NCI-H146 (cell line): ENCODE measurements at regions not wholly inside any gene's neighbourhood (a gene's known extent, or its start where the extent isn't known, plus 50 kb on each side); places are given as distances from the start of the nearest gene placed in this dataset.
A peak's percentile ranks its signal among the peaks of the same experiment; 100 is the strongest.

ENCODE experiments used
- DNase-seq: peaks from one replicate; lab custom pipeline; 2025; lab: John Stamatoyannopoulos, UW

DNA sequence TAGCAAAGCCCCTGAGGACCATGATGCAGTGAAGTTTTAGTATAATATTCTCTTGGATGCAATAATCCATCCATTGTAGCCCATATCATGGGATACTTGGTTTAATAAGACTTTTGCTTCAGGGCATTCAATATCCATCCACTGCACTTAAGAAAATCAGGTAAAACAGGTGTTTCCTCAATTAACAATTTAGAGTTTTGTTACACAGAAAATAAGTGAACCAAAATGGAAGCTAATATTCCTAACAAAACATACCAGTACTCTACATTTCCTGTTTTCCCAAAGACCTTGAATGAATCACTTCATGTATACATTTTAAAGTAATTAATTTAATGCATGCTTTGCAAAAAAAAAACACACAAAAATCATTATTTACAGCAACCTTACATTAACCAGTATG lies 305.6 kb downstream of the NR2F1-AS1 start:
- DNase-seq: no peak

- DNase-seq: no peak
These were observed 306.7 kb downstream of the NR2F1-AS1 start for GRCh38 chr5:93274291-93274690.

- DNase-seq: no peak
These were observed 307.8 kb downstream of the NR2F1-AS1 start for GRCh38 chr5:93273176-93273575.

- DNase-seq: no peak
These were observed 308.9 kb downstream of the NR2F1-AS1 start for GRCh38 chr5:93272108-93272507.

DNA sequence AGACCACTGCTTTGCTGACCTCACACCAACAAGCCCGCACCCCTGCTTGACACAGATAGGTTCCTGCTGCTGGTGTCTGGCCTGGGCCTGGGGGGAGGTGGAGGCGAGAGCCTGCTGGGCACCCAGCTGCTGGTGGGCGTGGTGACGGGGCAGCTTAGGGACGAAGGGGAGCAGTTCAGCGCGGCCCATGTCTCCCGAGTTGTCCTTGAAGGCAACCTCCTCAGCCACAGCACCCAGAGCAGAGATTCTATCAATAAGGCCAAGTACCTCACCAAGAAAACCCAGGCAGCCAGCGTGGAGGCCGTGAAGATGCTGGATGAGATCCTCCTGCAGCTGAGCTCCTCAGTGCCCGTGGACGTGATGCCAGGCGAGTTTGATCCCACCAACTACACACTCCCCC lies 313.3 kb downstream of the NR2F1-AS1 start:
- DNase-seq: no peak

- no peak for DNase-seq
These were observed 313.7 kb downstream of the NR2F1-AS1 start for GRCh38 chr5:93267276-93267675.

DNA sequence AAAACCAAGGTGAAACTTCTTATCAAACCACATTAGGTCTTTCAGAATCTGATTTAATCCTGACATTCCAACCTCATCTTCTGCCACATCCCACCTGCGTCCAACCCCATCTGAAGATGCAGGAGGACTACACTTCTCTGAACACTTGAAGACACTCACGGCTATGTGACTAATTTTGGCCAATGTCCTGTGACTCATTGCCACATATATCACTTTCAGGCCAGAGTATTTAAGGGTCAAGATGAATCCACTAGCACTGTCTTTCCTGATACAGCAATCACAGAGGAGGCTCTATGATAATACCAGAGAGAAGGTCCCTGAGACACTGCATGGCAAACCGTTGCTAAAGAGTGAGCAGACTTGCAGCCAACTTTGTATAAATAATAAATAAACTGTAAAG lies 323.4 kb downstream of the NR2F1-AS1 start:
- no peak for DNase-seq

- no peak for DNase-seq
These were observed 325.2 kb downstream of the NR2F1-AS1 start for GRCh38 chr5:93255796-93256195.

DNA sequence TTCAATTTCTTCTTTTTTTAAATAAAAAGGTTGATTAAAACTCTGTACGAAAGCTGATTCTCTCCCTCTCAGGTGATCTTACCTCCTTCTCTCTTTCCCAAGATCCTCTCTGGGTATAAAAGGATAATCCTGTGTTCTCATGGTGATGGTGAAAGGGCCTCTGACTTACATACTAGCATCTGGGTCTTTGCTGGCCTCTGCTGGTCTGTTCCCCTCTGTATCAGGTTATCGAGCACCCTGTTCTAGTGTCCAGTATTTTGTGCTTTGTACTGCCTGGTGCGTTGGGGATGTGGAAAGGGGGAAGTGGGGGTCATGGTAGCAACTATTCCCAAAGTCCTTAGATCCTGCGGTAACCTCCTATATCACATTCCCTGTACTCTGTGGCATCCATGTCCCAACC lies 328.9 kb downstream of the NR2F1-AS1 start:
- DNase-seq: no peak

GRCh38 chr5:93251347-93251746 lies 329.7 kb downstream of the NR2F1-AS1 start:
- DNase-seq: no peak

- DNase-seq: no peak
These were observed 330.6 kb downstream of the NR2F1-AS1 start for GRCh38 chr5:93250424-93250823.

DNA sequence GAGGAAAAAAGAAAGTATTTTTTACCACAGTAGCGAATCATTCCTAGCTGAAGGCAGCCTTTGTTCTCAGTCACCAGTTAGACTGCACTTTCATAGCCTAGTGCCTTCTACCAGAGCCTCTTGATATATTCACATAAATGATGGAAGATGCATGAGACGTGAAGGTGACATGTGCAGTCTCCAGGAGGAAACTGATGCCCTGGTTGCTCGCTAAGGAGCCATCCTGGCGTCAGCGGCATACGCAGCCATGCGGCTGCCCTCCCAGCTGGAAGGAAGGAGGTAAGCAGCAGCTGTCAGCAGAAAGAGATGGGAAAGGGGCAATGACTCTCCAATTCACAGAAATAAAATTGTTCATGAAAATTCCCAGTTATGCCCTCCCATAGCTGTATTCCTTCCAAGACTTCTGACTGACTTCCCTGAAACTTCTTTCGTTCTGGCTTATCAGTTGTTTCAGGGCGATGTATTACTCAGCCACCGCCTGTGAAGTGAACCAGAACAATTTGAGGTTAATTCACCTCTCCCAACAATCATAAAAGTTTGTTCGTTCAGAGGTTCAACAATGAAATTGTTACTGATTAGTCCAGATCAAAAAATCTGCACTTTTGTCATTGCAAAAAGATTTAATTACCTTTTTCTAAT lies 331.2 kb downstream of the NR2F1-AS1 start:
- DNase-seq: no peak

GRCh38 chr5:93247105-93247504 lies 333.9 kb downstream of the NR2F1-AS1 start:
- DNase-seq: no peak

DNA sequence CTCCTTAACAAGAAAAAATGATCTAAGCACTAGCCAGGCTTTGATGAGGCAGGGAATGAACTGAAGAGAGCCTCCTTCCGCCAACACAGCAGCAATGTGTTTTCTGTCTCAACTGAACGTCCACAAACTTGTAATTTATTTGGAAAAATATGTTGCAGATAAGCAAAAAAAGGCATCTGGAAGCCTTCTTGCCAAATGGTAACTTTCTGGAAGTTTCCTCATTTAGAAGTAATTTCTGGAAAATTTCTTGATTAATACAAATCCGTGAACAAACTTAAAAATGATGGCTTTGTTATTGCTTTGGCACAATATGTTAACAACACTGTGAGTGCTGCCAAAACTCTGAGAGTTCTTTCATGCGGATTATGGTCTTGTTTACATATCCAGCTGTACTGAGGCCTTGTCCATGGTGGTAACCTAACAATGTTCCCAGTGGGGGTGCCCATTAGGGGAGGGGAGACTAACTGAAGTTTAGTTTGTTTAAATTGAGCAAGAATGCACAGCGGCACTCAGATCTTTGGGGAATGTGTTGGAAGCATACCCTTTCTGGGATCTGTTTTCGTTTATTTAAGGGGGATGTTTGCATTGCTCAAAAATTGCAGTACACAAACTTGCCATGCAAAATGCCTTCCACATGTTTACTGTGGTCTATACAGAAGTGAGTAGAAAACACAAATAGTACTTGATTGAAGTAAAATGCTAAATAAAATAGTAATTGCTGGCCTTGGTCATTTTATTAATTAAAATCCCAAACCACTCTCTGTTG lies 334.7 kb downstream of the NR2F1-AS1 start:
- peak; percentile 73 for DNase-seq

- no peak for DNase-seq
These were observed 335.8 kb downstream of the NR2F1-AS1 start for GRCh38 chr5:93245226-93245625.

DNA sequence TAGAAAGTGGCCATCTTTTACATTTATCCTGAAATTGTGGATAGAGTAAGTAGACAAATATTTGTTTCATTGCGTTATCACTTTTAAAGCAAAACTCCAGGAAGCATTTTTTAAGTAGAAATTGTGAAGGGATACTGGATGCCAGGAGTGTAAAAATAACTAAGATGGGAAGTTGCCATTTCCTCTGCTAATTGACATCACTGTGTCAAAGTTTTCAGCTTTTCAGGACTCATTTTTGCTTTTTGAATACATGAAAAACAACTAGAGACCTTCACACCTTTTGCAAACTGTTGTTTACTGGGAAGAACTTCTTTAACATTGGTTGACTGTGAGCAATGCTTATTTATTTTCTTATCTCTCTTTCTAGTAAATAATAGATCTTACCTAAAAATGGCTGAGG lies 337.5 kb downstream of the NR2F1-AS1 start:
- DNase-seq: no peak

GRCh38 chr5:93240228-93240834 lies 340.7 kb downstream of the NR2F1-AS1 start:
- no peak for DNase-seq

DNA sequence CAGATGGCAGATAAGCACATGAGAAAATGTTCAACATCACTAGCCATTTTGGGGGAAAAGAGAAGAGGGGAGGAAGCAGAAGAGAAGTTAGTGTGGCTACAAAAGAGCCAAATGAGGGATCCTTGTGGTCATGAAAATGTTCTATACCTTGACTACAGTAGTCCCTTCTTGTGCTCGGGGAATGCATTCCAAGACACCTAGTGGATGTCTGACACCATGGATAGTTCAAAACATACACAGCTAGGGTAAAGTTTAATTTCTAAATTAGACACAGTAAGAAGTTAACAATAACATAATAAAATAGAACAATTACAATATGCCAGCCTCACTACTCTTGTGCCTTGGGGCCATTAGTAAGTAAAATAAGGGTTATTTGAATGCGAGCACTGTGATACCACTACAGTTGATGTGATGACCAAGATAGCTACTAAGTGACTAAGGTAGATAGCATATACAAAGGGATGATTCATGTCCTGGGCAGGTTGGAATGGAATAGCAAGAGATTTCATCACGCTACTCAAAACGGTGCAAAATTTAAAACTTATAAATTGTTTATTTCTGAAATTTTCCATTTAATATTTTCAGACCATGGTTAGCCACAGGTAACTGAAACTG lies 344.1 kb downstream of the NR2F1-AS1 start:
- DNase-seq: no peak

DNA sequence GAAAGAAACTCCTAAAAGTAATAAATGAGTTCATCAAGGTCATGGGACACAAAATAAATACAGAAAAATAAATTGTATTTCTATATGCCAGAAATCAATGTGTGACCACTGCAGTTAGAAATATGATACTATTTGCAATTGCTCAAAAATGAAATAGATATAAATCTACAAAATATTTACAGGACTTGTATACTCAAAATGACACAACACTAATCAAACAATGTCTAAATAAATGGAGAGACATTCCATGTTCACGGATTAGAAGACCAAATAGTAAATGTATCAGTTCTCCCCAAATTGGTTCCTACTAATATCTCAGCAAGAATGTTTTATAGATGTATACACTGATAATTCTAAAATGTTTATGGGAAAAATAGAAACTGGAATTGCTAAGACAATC lies 345.3 kb downstream of the NR2F1-AS1 start:
- DNase-seq: no peak

DNA sequence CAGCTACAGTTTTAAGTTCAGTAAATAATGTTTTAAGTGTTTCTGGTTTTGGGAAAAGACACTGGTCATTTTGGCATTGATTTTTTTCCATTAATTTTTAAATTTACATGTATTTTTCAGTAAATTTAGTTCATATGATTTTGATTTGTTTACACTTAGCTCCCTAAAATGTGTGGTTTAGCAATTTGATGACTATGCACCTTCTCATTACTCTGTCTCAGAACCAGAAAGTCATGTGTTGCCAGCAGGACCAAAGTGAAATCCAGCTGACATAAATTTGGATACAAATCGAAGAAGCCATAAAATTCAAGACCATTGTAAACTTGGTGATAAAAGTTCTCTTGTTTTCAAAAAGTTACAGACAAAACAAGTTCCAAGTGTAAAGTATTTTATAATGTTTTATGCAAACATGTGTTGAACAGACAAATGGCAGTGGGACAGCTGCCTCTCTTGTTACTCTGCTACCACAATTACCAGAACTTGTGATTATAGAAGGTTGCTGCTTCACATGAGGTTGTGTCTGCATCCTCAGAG lies 354.8 kb downstream of the NR2F1-AS1 start:
- no peak for DNase-seq

GRCh38 chr5:93225748-93226147 lies 355.3 kb downstream of the NR2F1-AS1 start:
- DNase-seq: no peak

DNA sequence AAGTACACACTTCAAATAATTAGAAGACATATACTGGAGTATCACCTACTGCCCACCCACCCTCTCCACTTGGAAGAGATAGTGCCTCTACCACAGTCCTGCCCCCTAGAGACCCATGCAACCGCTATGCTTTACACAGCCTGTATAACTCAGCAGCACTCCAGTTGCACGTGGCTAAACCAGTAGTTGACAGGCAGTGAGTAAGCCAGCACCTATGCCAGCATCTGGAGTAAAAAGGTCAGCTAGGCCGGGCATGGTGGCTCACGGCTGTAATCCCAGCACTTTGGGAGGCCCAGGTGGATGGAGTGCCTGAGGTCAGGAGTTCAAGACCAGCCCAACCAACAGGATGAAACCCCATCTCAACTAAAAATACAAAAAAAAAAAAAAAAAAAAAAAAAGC lies 356.4 kb downstream of the NR2F1-AS1 start:
- DNase-seq: no peak

DNA sequence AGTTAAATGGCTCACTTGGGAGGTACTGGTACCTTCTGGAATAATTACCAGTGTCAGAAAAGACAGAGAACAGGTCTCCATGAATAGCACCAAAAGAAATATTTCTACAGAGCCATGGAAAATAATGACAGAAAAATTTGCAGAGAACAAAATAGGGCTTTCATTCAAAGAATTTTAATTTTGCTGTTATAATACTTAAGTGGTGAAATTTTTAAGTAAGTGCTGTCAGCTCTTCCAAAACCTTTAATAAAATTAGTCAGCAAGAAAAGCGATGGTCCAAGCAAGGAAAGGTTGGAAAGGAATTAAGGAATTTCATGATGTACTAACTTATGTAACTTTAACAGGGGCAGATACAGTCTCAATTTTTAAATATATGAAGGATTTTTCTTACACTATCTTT lies 359.2 kb downstream of the NR2F1-AS1 start:
- no peak for DNase-seq
